ENCODE measurements at regions not wholly inside any gene's neighbourhood (a gene's known extent, or its start where the extent isn't known, plus 50 kb on each side); places are given as distances from the start of the nearest gene placed in this dataset.
"Not testable (repeated sequence)": the region's sequence is repeated elsewhere in the genome, so short reads cannot be mapped to it uniquely, and the experiment has no call there.

- not testable (repeated sequence) for DNase-seq
Observed at GRCh38 chr6:85286507-85286906, 163.4 kb upstream of the NT5E start.

- no peak for DNase-seq
Observed at GRCh38 chr6:85285934-85286333, 163.9 kb upstream of the NT5E start.

GRCh38 chr6:85285114-85285513, 164.8 kb upstream of the NT5E start:
- DNase-seq = no peak

GRCh38 chr6:85283436-85283835, 166.4 kb upstream of the NT5E start:
- peak in 5 of 58 donors; percentile 1 to 15 (median 2) for DNase-seq

GRCh38 chr6:85278466-85279035, 171.3 kb upstream of the NT5E start:
- DNase-seq = no peak

GRCh38 chr6:85276026-85276425, 173.9 kb upstream of the NT5E start:
- DNase-seq = not testable (repeated sequence)

GRCh38 chr6:85275338-85275985, 174.4 kb upstream of the NT5E start:
- no peak for DNase-seq

GRCh38 chr6:85273870-85274269, 176.0 kb upstream of the NT5E start:
- DNase-seq = no peak

- no peak for DNase-seq
Observed at GRCh38 chr6:85273046-85273445, 176.8 kb upstream of the NT5E start.

- DNase-seq = no peak
Observed at GRCh38 chr6:85272592-85272991, 177.3 kb upstream of the NT5E start.

GRCh38 chr6:85262621-85263020, 187.3 kb upstream of the NT5E start:
- no peak for DNase-seq

GRCh38 chr6:85261271-85261670, 188.6 kb upstream of the NT5E start:
- no peak for DNase-seq

- no peak for DNase-seq
Observed at GRCh38 chr6:85255661-85256060, 194.2 kb upstream of the NT5E start.

- no peak for DNase-seq
Observed at GRCh38 chr6:85252552-85252951, 197.3 kb upstream of the NT5E start.

GRCh38 chr6:85252085-85252484, 197.8 kb upstream of the NT5E start:
- no peak for DNase-seq

GRCh38 chr6:85251300-85251699, 198.6 kb upstream of the NT5E start:
- no peak for DNase-seq

GRCh38 chr6:85250586-85251220, 199.2 kb upstream of the NT5E start:
- no peak for DNase-seq

GRCh38 chr6:85245004-85245403, 204.9 kb upstream of the NT5E start:
- DNase-seq = no peak

GRCh38 chr6:85241498-85242052, 208.3 kb upstream of the NT5E start:
- no peak for DNase-seq

- DNase-seq = no peak
Observed at GRCh38 chr6:85240787-85241385, 209.0 kb upstream of the NT5E start.

- no peak for DNase-seq
Observed at GRCh38 chr6:85237478-85237877, 212.4 kb upstream of the NT5E start.

- no peak for DNase-seq
Observed at GRCh38 chr6:85236636-85237035, 213.2 kb upstream of the NT5E start.

Measured in anterior cingulate cortex (tissue), 58 donors.